Activated T-cell treated with anti-CD3 and anti-CD28 coated beads for 24 hours (primary cell): ENCODE measurements at regions not wholly inside any gene's neighbourhood (a gene's known extent, or its start where the extent isn't known, plus 50 kb on each side); places are given as distances from the start of the nearest gene placed in this dataset.
"Not testable (repeated sequence)": the region's sequence is repeated elsewhere in the genome, so short reads cannot be mapped to it uniquely, and the experiment has no call there.

Experiments
- DNase-seq: peaks from one replicate; pipeline ENCODE4 v3.0.0-alpha.2; 2020; ENCODE audit warnings: low read depth

DNA sequence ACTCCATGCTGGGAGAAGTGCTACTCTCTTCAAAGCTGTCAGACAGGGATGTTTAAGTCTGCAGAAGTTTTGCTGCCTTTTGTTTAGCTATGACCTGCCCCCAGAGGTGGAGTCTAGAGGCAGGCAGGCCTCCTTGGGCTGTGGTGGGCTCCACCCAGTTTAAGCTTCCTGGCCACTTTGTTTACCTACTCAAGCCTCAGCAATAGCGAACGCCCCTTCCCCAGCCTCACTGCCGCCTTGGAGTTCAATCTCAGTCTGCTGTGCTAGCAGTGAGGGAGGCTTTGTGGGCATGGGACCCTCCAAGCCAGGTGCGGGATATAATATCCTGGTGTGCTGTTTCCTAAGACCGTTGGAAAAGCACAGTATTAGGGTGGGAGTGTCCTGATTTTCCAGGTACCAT lies 715.9 kb downstream of the IPMK start:
- DNase-seq = not testable (repeated sequence)

DNA sequence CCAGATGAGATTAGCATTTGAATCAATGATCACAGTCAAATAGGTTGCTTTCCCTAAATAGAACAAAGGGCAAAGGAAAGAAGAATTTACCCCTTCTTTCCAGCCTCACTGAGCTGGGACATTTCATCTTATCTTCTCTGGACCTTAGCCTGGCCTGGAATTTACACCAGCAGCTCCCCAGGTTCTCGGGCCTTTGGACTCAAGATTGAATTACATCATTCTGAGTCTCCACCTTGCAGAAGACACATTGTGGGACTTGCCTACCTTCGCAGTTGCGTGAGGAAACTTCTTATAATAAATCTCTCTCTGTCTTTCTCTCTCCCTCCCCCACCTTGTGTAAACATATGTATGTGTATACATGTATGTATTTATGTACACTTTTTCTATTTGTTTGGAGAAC lies 732.4 kb downstream of the IPMK start:
- DNase-seq = no peak

DNA sequence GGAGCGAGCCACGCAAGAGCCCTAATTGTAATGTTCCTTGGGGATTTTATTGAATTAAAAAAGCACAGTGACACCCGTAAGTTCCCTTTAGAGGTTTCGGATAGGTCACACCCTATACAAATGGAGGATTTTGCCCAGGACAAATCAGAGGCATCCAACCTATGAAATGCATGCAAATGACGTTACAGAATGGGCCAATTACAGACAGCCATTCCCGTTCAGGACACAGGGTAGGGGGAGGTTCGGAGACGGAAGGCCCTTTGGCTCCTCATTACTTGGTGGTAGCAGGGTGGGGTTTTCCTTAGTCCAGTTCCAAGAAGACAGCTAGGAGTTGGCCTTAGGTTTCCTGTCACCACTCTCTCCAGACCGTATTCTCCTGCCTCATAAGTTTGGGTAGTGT lies 754.1 kb downstream of the IPMK start:
- DNase-seq = no peak

DNA sequence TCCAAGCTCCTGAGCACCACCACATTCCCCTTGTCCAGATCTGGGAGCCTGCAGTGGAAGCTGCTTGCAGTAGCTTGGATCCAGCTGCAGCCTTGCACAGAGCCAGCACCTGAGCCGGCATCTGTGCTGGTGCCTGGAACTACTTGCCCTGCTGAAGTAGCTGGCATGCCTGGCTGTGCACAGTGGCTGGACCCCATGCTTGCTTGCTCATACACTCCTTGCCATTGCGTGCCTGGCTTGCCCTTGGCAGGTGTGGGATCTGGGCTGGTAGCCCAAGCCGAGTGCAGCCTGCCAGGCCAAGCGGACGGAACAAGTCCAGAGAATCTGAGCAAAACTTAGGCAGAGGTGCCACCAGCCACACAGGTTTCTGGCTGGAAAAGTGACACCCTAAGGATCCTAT lies 759.9 kb downstream of the IPMK start:
- DNase-seq = no peak

DNA sequence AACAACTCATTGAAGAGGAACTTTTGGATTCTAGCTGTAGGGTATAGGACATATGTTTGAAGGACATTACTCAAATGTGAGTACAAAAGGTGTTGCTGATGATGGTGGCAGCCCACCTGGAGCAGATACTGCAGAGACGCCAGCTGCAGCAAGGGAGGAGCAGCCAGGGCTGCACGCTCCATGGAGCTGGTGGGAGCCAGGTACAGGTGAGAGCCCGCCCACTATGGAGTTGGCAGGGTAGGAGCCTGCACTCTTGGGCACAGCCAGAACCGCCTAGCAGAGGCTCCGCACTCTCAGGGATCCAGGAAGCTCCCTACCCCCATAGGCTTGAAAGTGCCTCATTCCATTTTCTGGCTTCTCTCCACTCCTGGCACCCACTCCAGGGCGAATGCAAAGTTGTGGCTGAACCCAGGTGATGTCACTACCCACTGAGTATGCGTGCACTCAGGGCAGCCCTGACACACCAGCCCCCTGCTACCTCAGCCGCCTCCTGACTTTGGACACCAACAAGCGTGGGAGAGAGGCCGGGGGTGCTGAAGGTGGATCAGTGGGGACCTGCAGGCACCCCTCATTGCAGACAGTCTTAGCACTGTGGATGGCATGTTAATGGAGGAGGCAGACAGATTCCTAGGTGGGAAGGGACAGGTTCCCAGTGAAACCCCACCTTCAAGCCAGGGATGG lies 761.1 kb downstream of the IPMK start:
- no peak for DNase-seq

DNA sequence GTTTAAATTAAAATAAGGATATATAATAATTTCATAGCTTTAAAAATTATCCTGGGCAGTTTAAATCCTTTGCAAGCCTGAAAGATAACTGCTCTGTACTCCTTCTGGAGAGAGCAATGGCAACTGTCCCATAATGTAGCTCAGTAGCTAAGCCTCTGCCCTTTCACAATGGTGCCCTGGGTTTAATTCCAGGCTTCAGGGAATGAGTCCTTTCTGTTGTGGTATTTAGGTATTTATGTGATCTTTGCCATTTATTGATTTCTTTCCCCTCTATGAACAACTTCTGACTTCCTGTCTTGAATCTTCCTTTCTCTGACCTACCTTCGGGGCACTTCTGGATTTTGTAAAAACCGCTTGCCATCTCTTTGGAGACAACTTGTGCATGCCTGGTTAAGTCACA lies 773.2 kb downstream of the IPMK start:
- DNase-seq = no peak

DNA sequence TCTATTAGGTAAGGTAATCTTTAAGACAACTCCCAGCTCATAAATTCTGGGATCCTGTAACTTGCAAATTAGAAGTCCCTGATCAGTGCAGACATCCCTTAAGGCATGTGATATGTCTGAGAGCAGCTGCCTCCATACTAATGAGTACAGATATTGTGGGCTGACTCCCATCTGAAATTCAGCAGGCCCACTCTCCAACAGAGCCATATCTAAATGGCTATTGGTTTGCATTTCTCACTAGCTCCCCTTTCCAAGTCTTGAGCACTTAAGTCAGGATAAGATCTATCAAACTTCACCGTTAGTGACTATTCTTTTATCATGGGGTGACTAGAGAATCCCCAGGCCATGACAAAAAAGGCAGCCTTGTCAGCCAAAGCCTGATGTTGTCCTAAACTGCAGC lies 785.4 kb downstream of the IPMK start:
- DNase-seq = no peak

DNA sequence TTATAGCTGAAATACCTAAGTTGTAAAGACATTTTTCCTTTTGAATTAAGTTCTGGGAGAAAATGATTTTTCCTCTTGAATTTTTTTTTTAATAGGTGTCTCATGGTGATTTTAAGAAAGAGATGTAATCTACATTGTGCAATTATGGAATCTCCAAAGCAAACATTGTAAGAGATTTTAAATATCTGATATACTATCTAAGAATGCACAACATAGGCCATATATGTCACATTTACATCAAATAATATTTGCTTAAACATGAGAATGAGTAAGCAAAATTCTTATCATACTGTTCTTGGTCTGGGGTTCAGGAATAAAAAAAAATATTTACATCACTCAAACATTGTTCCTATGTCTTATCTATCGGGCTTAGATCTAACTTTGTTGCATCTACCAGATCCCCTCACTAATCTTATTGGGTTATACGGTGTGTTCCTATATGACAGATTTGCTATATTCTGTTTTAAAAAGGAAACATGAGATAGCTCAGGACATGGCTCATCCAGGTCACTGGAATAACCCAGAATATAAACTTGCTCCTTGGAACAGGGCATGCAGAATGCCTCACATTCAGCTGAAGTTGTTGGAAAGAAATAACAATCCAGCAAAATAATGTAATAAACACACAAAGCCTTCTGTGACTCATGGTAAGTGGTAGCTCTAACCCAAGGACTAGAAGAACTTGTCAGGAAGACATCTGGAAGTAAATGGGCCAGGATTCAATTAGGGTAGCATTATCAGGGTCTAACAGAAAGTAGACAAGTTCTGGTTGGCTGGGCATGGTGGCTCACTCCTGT lies 794.7 kb downstream of the IPMK start:
- DNase-seq = no peak

DNA sequence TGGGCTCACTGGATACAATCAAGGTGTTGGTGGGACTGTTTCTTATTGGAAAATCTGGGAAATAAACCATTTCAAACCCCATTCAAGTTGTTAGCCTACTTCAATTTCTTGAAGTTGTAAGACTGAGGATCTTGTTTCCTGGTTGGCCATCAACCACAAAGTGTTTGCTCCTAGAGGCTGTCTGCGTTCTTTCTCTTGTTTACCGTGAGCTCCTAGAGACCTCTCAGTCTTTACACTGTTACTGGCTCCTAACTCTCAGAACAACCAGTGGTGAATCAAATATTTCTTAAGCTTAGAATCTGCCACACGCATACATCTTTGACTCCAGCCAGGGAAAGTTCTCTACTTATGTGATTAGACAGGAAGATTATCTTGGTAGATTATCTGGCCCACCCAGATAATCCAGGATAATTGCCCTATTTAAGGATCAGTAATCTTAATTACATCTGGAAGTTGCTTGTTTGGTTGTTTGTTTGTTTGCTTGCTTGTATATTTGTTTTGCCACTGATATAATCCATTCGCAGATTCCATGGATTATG lies 798.7 kb downstream of the IPMK start:
- no peak for DNase-seq

DNA sequence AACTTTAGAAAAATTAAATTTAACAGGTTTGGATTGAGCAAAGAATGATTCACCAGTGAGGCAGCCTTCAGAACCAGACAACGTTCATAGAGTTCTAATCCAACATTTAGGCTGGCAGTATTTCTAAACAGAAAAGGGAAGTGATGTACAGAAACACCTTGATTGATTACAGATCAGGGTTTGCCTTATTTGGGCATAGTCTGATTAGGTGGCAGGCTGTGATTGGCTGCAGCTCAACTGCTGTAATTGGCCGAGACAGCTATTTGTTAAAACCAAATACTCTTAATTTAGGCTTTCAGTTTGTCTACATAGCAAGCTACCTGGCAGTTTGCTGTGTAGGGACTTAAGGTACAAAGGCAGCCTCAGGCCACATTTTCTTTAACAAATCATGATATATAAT lies 802.5 kb downstream of the IPMK start:
- no peak for DNase-seq

DNA sequence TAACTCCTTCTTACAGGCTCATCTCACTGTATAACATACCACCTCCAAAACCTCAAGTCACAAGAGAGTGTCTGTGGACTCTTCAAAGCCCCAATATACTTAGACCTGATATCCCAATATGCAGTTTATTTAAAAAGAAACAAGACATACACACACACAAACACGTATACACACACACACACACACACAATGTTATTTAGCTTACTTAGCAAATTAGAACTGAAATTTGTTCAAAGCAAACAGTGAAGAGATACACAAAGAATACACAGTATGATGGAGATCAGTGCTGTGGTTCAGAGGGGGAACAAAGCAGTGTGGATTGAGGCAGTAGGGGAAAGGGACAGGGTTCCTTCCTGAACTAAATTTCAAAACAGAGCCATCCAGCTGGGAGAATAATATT lies 807.2 kb downstream of the IPMK start:
- DNase-seq = no peak

DNA sequence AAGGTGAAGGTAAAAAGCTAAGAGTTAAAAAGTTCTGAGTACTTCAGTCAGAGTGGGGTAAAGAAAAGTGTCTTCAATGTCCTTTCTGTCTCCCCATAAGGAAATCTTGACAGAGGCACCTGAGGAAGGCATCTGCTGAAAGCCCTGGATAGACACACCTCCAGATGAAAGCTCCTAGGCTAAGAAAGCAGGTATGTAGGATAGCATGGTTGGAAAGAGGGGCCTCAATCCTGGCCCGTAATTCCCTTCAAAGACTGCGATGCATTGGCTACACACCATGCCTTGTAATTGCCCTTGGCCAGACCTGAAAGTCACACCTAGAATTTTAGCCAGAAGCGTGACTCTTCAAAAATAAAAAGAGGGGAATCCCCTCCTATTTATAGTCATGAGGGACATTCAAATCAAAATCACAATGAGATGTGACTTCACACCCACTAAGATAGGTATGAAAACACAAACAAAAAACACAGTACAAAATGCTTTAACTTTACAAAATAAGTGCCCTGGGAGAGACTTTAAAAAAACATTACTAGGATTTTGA lies 809.7 kb downstream of the IPMK start:
- DNase-seq = no peak

DNA sequence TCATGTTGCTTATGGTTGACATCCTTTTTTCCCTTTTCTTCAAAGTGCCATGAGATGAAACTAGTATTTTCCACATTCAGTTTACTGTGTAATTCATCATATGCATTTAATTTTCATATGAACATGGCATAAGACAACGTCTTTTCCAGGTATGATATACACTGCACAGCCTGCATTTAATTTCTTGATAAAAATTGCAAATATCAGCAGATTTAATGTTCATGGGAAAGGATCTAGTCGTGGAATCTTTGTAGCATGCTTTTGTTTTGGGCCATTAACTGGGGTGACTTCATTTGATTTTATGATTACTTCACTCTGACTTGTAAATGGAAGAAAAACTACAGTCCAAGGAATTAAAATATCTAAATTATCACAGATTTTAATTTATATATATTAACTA lies 837.3 kb downstream of the IPMK start:
- DNase-seq = no peak

DNA sequence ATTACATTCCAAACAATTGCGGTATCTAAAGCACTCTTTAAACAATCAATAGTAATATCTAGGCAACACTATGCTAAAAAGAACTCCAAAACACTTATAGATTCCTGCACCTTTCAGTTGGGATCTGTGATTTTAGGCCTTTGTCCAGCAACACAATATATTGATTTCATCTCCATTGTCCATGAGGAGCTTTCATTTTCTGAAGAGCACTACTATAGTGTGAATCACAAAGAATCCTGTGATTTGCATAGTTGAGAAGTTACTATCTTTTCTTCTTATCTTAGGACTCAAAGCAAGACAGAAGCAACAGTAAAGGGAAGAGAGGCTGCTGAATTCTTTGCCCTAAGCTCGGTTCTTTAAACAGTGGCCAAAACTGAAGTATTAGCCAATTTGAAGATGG lies 846.8 kb downstream of the IPMK start:
- DNase-seq = no peak

DNA sequence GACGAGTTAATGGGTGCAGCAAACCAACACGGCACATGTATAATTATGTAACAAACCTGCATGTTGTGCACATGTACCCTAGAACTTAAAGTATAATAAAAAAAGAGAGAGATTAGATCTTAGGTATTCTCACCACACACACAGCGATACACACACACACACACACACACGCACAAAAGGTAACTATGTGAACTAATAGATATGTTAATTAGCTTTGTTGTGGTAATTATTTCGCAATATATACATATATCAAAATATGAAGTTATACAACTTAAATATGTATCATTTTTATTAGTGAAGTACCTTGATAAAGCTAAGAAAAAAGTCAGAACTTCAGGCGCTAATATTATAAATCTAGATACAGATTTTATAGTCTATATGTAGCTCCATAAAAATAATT lies 849.2 kb downstream of the IPMK start:
- no peak for DNase-seq

DNA sequence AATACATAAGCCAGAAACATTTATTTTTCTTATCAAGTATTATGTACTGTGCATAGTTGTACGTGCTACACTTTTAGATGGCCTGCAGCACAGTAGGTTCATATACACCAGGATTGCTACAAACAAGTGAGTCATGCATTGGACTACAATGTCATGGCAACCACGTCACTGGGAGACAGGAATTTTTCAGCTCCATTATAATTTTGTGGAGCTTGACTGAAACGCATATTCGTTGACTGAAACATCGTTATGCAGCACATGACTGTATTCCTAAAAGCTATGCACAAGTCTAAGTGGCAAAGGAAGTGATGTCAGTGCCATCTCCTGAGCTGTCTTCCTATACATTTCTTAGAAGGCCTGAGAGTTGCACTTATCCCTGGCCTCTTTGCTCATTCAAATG lies 871.8 kb downstream of the IPMK start:
- no peak for DNase-seq

DNA sequence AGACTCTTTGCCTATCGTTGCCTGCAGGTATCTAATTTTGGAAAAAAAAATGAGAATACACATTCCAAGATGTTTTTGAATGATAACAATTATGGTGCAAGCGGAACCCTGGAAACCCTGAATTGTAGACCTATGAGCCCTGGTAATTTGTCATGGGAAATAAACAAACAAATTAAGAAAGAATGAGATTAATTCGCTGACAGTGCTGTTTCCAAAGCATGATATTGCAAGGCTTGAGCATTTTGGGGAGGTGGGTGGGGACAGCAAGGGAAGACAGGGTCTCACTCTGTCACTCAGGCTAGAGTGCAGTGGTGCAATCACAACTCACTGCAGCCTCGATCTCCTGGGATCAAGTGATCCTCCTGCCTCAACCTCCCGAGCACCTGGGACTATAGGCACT lies 900.3 kb downstream of the IPMK start:
- no peak for DNase-seq

DNA sequence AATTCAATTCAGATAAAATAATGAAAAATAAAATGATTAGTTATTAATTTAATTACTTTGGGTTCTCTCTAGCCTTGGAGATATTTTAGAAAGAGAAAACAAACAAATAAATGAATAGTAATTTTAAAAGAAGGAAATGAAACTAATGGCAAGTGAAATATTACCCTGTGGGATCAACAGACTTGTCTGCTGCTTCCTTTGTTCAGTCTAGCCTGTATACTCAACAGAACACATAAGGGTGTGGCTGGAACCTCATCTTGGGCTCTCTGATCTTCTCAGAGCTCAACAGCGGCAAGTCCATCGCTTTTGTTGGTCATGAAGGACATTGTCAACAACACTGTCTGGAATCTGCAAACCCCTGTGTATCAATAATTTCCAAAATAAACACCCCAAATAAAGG lies 904.9 kb downstream of the IPMK start:
- DNase-seq = no peak

DNA sequence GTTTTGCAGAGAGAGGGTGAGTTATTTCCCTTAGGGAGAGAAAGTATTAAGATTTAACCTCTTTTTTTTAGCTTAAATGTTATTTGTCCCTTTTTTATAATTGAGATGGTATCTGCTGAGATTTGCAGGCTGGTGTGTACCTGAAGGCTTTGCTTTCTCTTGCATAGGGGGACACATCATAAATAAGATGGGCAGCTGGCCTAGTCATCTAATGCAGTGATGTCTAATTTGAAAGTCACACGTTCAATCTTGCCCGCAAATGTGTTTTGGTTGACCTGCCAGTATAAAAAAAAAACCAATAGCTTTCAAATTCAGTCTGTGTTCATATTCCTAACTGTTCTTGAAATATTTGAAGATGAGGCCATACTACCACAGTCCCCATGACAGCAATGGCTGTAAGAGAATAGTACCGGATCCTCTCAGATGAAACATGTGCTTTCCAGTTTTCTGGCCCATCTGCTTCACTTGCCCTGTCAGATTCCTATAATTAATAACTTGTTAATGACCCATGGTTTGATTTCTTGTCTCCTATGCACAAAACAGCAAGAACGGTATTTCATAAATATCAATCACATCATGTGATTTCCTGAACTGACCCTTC lies 914.2 kb downstream of the IPMK start:
- DNase-seq = no peak

DNA sequence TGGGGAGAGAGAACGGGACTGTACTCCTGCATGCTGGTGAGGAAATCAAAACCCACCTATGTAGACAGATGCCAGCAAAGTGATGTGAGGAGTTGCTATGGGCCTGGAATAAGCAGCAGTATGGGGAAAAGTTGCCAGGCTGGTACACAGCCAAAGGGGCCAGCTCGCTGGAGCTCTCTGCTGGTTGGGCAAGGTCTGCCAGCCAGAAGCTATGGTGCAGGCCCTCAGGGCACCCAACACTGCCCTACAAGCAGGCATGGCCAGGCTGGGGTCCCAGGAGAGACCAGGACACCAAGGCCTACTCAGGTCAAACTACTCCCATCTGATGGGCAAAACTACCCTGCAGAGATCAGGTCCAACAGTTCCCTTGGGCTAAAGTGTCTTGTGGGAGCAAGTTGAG lies 916.6 kb downstream of the IPMK start:
- no peak for DNase-seq

DNA sequence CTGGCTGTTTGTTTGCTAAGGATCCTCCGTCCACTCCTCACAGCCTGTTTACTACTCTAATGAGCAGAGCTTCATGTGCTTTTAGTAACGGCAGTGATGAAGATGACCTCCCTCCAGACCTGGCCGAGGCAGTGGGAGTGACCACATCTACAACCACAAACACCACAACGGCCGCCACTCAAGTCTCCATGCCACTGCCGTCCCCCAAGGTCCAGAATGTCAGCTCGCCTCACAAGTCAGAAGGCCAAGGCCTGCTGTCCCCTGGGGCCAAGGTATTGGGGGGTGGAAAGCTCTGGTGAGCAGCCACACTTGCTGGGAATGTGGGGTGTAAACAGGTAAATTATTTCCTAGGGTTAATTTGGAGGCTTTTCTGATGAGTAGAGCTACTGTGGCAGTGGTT lies 926.4 kb downstream of the IPMK start:
- no peak for DNase-seq

DNA sequence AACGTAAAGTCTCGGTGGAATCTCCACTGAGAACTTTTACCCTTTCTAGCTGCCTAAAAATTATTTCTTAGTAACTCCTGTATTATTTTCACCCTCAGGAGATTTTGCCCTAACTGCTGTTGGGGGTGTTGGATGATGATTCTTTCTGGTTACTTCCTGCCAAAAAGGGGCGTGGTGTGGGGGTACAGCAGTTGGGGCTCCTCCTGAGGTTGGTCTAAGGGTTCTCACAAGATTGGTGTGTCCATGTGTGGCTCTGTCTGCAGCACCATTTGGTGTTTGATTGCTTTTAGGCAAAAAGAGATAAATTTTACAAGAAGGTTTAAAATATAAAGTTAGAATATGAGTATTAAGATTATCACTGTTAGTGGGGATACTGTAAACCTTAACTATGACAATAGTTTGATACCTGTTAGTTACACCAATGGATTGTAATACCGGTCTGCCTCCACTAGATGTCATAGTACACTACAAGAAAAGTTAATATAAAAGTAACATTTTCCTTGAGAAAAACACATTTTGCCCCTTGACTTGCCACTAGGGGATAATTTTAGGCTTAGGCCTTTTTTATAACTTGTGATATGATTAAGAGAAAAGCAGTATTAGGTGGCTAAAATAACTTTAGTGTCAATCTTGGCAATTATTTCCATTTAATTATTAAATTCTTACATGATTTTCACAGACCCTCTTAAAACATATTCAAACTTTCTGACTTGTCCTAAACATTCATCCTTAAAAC lies 928.7 kb downstream of the IPMK start:
- DNase-seq = no peak
